ENCODE measurements at regions not wholly inside any gene's neighbourhood (a gene's known extent, or its start where the extent isn't known, plus 50 kb on each side); places are given as distances from the start of the nearest gene placed in this dataset.

DNA sequence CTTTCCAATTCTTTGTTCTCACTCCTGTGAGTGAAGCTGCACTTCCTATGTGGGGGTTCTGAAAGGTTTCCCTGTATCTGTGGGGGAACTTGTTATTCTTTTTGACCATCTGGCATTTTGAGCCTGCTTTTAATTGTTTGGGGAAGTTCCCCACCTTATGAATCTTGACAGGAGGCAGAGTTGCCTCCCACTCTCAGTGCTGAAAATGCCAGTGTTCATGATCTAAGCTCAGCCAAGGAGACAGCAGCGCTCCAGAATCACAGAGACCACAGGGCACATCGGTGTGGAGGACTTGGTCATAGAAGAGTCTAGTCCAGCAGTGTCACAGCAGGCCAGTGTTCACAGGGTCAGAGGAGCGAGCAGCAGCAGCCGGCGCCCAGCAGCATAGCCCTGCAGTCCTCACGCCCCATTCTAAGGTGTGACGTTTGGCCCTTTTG lies 63.8 kb upstream of the PRDX6 start (continued):
- TF ChIP-seq, protein P1, sequence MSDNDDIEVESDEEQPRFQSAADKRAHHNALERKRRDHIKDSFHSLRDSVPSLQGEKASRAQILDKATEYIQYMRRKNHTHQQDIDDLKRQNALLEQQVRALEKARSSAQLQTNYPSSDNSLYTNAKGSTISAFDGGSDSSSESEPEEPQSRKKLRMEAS (IDR thresholded peaks at IDR 0.05) = no peak
- TF ChIP-seq SP4 (IDR thresholded peaks at IDR 0.05; ENCODE audit: low read length) = no peak

Measured in H1 (cell line).